ENCODE measurements at regions not wholly inside any gene's neighbourhood (a gene's known extent, or its start where the extent isn't known, plus 50 kb on each side); places are given as distances from the start of the nearest gene placed in this dataset.

DNA sequence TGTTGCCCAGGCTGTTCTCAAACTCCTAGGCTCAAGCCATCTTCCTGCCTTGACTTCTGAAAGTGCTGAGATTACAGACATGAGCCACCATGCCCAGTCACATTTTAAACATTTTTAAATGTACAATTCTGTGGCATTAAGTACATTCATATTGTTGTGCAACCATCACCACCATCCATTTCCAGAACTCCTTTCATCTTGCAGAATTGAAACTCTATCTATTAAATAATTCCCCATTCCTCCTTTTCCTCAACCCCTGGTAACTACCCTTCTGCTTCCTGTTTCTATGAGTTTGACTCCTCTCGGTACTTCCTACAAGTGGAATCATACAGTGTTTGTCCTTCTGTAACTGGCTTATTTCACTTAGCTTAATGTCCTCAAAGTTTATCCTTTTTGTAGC, 103.8 kb upstream of the NAA20 start:
- TF ChIP-seq, protein P1, sequence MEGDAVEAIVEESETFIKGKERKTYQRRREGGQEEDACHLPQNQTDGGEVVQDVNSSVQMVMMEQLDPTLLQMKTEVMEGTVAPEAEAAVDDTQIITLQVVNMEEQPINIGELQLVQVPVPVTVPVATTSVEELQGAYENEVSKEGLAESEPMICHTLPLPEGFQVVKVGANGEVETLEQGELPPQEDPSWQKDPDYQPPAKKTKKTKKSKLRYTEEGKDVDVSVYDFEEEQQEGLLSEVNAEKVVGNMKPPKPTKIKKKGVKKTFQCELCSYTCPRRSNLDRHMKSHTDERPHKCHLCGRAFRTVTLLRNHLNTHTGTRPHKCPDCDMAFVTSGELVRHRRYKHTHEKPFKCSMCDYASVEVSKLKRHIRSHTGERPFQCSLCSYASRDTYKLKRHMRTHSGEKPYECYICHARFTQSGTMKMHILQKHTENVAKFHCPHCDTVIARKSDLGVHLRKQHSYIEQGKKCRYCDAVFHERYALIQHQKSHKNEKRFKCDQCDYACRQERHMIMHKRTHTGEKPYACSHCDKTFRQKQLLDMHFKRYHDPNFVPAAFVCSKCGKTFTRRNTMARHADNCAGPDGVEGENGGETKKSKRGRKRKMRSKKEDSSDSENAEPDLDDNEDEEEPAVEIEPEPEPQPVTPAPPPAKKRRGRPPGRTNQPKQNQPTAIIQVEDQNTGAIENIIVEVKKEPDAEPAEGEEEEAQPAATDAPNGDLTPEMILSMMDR (IDR thresholded peaks at IDR 0.05): no peak
- TF ChIP-seq POLR2A (IDR thresholded peaks at IDR 0.05): no peak
